ENCODE measurements at regions not wholly inside any gene's neighbourhood (a gene's known extent, or its start where the extent isn't known, plus 50 kb on each side); places are given as distances from the start of the nearest gene placed in this dataset.

GRCh38 chr3:152516216-152516615 is 247.5 kb downstream of the MBNL1 start:
- Histone ChIP-seq H3K36me3 (ENCODE audit: control insufficient read depth, insufficient read depth, low read length) (no peaks in the 10 kb centered on the region), H3K4me1 (ENCODE audit: control insufficient read depth, insufficient read depth, low read length) (no peaks in the 10 kb centered on the region)
- WGBS (ENCODE audit: insufficient coverage, low lambda C conversion rate) = 100% methylated on average over 1 of the region's 3 CpGs

GRCh38 chr3:152517502-152517901 is 248.8 kb downstream of the MBNL1 start:
- WGBS (ENCODE audit: insufficient coverage, low lambda C conversion rate) = 80% methylated on average over 1 of the region's 2 CpGs
- Histone ChIP-seq H3K4me3 (ENCODE audit: low read length) (no peak overlapping the region), H3K36me3 (ENCODE audit: control insufficient read depth, insufficient read depth, low read length) (no peaks in the 10 kb centered on the region), H3K27me3 (ENCODE audit: control insufficient read depth, insufficient read depth, low read length) (no peaks in the 10 kb centered on the region), H3K4me1 (ENCODE audit: control insufficient read depth, insufficient read depth, low read length) (no peaks in the 10 kb centered on the region), H3K9me3 (ENCODE audit: control insufficient read depth, low read depth, low read length) (no peaks in the 10 kb centered on the region), H3K27ac (ENCODE audit: low read length) (no peak overlapping the region)
- no peak for DNase-seq

More at GRCh38 chr3:152516216-152516615, 247.5 kb downstream of the MBNL1 start:
- Histone ChIP-seq H3K9me3 (ENCODE audit: control insufficient read depth, low read depth, low read length) (no peaks in the 10 kb centered on the region), H3K27ac (ENCODE audit: low read length) (no peak overlapping the region), H3K27me3 (ENCODE audit: control insufficient read depth, insufficient read depth, low read length) (no peaks in the 10 kb centered on the region), H3K4me3 (ENCODE audit: low read length) (no peak overlapping the region)
- no peak for DNase-seq

- no CpG with 5 or more reads among the region's 2 CpGs for whole genome bisulfite sequencing (ENCODE audit: insufficient coverage, low lambda C conversion rate)
- H3K4me1 ChIP-seq (ENCODE audit: control insufficient read depth, insufficient read depth, low read length) = no peaks in the 10 kb centered on the region
- H3K27me3 ChIP-seq (ENCODE audit: control insufficient read depth, insufficient read depth, low read length) = no peaks in the 10 kb centered on the region
- H3K36me3 ChIP-seq (ENCODE audit: control insufficient read depth, insufficient read depth, low read length) = no peaks in the 10 kb centered on the region
- no peak overlapping the region for H3K27ac ChIP-seq (ENCODE audit: low read length)
- DNase-seq = no peak
- H3K9me3 ChIP-seq (ENCODE audit: control insufficient read depth, low read depth, low read length) = no peaks in the 10 kb centered on the region
- no peak overlapping the region for H3K4me3 ChIP-seq (ENCODE audit: low read length)
These were observed 249.6 kb downstream of the MBNL1 start for GRCh38 chr3:152518346-152518745.

- DNase-seq = no peak
- H3K4me1 ChIP-seq (ENCODE audit: control insufficient read depth, insufficient read depth, low read length) = no peaks in the 10 kb centered on the region
- no peaks in the 10 kb centered on the region for H3K9me3 ChIP-seq (ENCODE audit: control insufficient read depth, low read depth, low read length)
- H3K27ac ChIP-seq (ENCODE audit: low read length) = no peak overlapping the region
- H3K36me3 ChIP-seq (ENCODE audit: control insufficient read depth, insufficient read depth, low read length) = no peaks in the 10 kb centered on the region
- H3K27me3 ChIP-seq (ENCODE audit: control insufficient read depth, insufficient read depth, low read length) = no peaks in the 10 kb centered on the region
- no peak overlapping the region for H3K4me3 ChIP-seq (ENCODE audit: low read length)
These were observed 250.6 kb downstream of the MBNL1 start for GRCh38 chr3:152519376-152519775.

- Histone ChIP-seq H3K27me3 (ENCODE audit: control insufficient read depth, insufficient read depth, low read length) (no peaks in the 10 kb centered on the region), H3K4me1 (ENCODE audit: control insufficient read depth, insufficient read depth, low read length) (no peaks in the 10 kb centered on the region), H3K4me3 (ENCODE audit: low read length) (no peak overlapping the region), H3K27ac (ENCODE audit: low read length) (no peak overlapping the region), H3K36me3 (ENCODE audit: control insufficient read depth, insufficient read depth, low read length) (no peaks in the 10 kb centered on the region), H3K9me3 (ENCODE audit: control insufficient read depth, low read depth, low read length) (no peaks in the 10 kb centered on the region)
- no CpG with 5 or more reads among the region's 1 CpG for WGBS (ENCODE audit: insufficient coverage, low lambda C conversion rate)
- no peak for DNase-seq
These were observed 253.3 kb downstream of the MBNL1 start for GRCh38 chr3:152522036-152522435.

GRCh38 chr3:152524198-152525140 is 255.7 kb downstream of the MBNL1 start:
- peak; percentile 31 to 32 for DNase-seq
- Histone ChIP-seq H3K4me1 (ENCODE audit: control insufficient read depth, insufficient read depth, low read length) (no peaks in the 10 kb centered on the region), H3K4me3 (ENCODE audit: low read length) (no peak overlapping the region), H3K36me3 (ENCODE audit: control insufficient read depth, insufficient read depth, low read length) (no peaks in the 10 kb centered on the region), H3K27me3 (ENCODE audit: control insufficient read depth, insufficient read depth, low read length) (no peaks in the 10 kb centered on the region), H3K9me3 (ENCODE audit: control insufficient read depth, low read depth, low read length) (no peaks in the 10 kb centered on the region), H3K27ac (ENCODE audit: low read length) (no peak overlapping the region)
- WGBS (ENCODE audit: insufficient coverage, low lambda C conversion rate) = 100% methylated on average over 1 of the region's 3 CpGs

GRCh38 chr3:152531717-152532116 is 263.0 kb downstream of the MBNL1 start:
- no peak for DNase-seq
- no peak overlapping the region for H3K27ac ChIP-seq (ENCODE audit: low read length)

GRCh38 chr3:152538518-152538917 is 269.8 kb downstream of the MBNL1 start:
- DNase-seq = no peak
- WGBS (ENCODE audit: insufficient coverage, low lambda C conversion rate) = no CpG with 5 or more reads among the region's 1 CpG
- H3K9me3 ChIP-seq (ENCODE audit: control insufficient read depth, low read depth, low read length) = peaks cover 7% of the 10 kb centered on the region
- H3K4me1 ChIP-seq (ENCODE audit: control insufficient read depth, insufficient read depth, low read length) = no peaks in the 10 kb centered on the region
- no peaks in the 10 kb centered on the region for H3K27me3 ChIP-seq (ENCODE audit: control insufficient read depth, insufficient read depth, low read length)
- H3K36me3 ChIP-seq (ENCODE audit: control insufficient read depth, insufficient read depth, low read length) = no peaks in the 10 kb centered on the region
- H3K27ac ChIP-seq (ENCODE audit: low read length) = no peak overlapping the region
- H3K4me3 ChIP-seq (ENCODE audit: low read length) = no peak overlapping the region

More at GRCh38 chr3:152531717-152532116, 263.0 kb downstream of the MBNL1 start:
- no peaks in the 10 kb centered on the region for H3K4me1 ChIP-seq (ENCODE audit: control insufficient read depth, insufficient read depth, low read length)
- H3K27me3 ChIP-seq (ENCODE audit: control insufficient read depth, insufficient read depth, low read length) = no peaks in the 10 kb centered on the region
- no peak overlapping the region for H3K4me3 ChIP-seq (ENCODE audit: low read length)
- H3K36me3 ChIP-seq (ENCODE audit: control insufficient read depth, insufficient read depth, low read length) = no peaks in the 10 kb centered on the region
- peaks cover 2% of the 10 kb centered on the region for H3K9me3 ChIP-seq (ENCODE audit: control insufficient read depth, low read depth, low read length)

- no peaks in the 10 kb centered on the region for H3K4me1 ChIP-seq (ENCODE audit: control insufficient read depth, insufficient read depth, low read length)
- no peaks in the 10 kb centered on the region for H3K27me3 ChIP-seq (ENCODE audit: control insufficient read depth, insufficient read depth, low read length)
- no peaks in the 10 kb centered on the region for H3K36me3 ChIP-seq (ENCODE audit: control insufficient read depth, insufficient read depth, low read length)
- DNase-seq = no peak
- no peak overlapping the region for H3K27ac ChIP-seq (ENCODE audit: low read length)
- H3K4me3 ChIP-seq (ENCODE audit: low read length) = no peak overlapping the region
- WGBS (ENCODE audit: insufficient coverage, low lambda C conversion rate) = 100% methylated on average over 1 of the region's 2 CpGs
- peaks cover 7% of the 10 kb centered on the region for H3K9me3 ChIP-seq (ENCODE audit: control insufficient read depth, low read depth, low read length)
These were observed 270.5 kb downstream of the MBNL1 start for GRCh38 chr3:152539191-152539764.

- DNase-seq = no peak
- H3K27me3 ChIP-seq (ENCODE audit: control insufficient read depth, insufficient read depth, low read length) = no peaks in the 10 kb centered on the region
- H3K4me1 ChIP-seq (ENCODE audit: control insufficient read depth, insufficient read depth, low read length) = no peaks in the 10 kb centered on the region
- H3K36me3 ChIP-seq (ENCODE audit: control insufficient read depth, insufficient read depth, low read length) = no peaks in the 10 kb centered on the region
- peaks cover 7% of the 10 kb centered on the region for H3K9me3 ChIP-seq (ENCODE audit: control insufficient read depth, low read depth, low read length)
- H3K27ac ChIP-seq (ENCODE audit: low read length) = no peak overlapping the region
- no peak overlapping the region for H3K4me3 ChIP-seq (ENCODE audit: low read length)
These were observed 271.4 kb downstream of the MBNL1 start for GRCh38 chr3:152540120-152540519.

GRCh38 chr3:152547153-152547552 is 278.4 kb downstream of the MBNL1 start:
- H3K9me3 ChIP-seq (ENCODE audit: control insufficient read depth, low read depth, low read length) = no peaks in the 10 kb centered on the region
- no peaks in the 10 kb centered on the region for H3K27me3 ChIP-seq (ENCODE audit: control insufficient read depth, insufficient read depth, low read length)
- H3K36me3 ChIP-seq (ENCODE audit: control insufficient read depth, insufficient read depth, low read length) = no peaks in the 10 kb centered on the region
- H3K4me1 ChIP-seq (ENCODE audit: control insufficient read depth, insufficient read depth, low read length) = no peaks in the 10 kb centered on the region
- WGBS (ENCODE audit: insufficient coverage, low lambda C conversion rate) = 100% methylated on average over 1 of the region's 1 CpG
- no peak for DNase-seq
- no peak overlapping the region for H3K27ac ChIP-seq (ENCODE audit: low read length)
- no peak overlapping the region for H3K4me3 ChIP-seq (ENCODE audit: low read length)
